ENCODE measurements at regions not wholly inside any gene's neighbourhood (a gene's known extent, or its start where the extent isn't known, plus 50 kb on each side); places are given as distances from the start of the nearest gene placed in this dataset.

- TF ChIP-seq, protein P1, sequence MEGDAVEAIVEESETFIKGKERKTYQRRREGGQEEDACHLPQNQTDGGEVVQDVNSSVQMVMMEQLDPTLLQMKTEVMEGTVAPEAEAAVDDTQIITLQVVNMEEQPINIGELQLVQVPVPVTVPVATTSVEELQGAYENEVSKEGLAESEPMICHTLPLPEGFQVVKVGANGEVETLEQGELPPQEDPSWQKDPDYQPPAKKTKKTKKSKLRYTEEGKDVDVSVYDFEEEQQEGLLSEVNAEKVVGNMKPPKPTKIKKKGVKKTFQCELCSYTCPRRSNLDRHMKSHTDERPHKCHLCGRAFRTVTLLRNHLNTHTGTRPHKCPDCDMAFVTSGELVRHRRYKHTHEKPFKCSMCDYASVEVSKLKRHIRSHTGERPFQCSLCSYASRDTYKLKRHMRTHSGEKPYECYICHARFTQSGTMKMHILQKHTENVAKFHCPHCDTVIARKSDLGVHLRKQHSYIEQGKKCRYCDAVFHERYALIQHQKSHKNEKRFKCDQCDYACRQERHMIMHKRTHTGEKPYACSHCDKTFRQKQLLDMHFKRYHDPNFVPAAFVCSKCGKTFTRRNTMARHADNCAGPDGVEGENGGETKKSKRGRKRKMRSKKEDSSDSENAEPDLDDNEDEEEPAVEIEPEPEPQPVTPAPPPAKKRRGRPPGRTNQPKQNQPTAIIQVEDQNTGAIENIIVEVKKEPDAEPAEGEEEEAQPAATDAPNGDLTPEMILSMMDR (conservative IDR thresholded peaks at IDR 0.05; ENCODE audit: low read length): no peak
- TF ChIP-seq EZH2phosphoT487 (IDR thresholded peaks at IDR 0.05; ENCODE audit: borderline replicate concordance): no peak
These were observed 798.9 kb downstream of the KCNA4 start for GRCh38 chr11:29217901-29218300.

All from Loucy (cell line).